ENCODE measurements at regions not wholly inside any gene's neighbourhood (a gene's known extent, or its start where the extent isn't known, plus 50 kb on each side); places are given as distances from the start of the nearest gene placed in this dataset.

- no peaks in the 10 kb centered on the region for H3K27me3 ChIP-seq (ENCODE audit: control insufficient read depth in 1 of 2, insufficient read depth in 2 of 2, low read length in 2 of 2)
- H3K27ac ChIP-seq (ENCODE audit: low read depth, low read length): no peak overlapping the region
- H3K9me3 ChIP-seq (ENCODE audit: low read length): no peaks in the 10 kb centered on the region
- peaks cover 4% of the 10 kb centered on the region for H3K4me1 ChIP-seq (ENCODE audit: insufficient read depth, low read length)
- no peak overlapping the region for H3K9ac ChIP-seq (ENCODE audit: low read length)
- no peak overlapping the region for H3K4me3 ChIP-seq (ENCODE audit: low read depth in 1 of 2, low read length in 2 of 2)
- no peaks in the 10 kb centered on the region for H3K36me3 ChIP-seq (ENCODE audit: insufficient read depth, low read length)
Observed at GRCh38 chr10:59126261-59126660, 50.2 kb upstream of the PHYHIPL start.

Measured in muscle layer of colon (tissue), 2 donors.